Activated CD8-positive, alpha-beta memory T cell treated with anti-CD3 and anti-CD28 coated beads, Interleukin-2, amount 50 U/mL, for 1 hour (primary cell): ENCODE measurements at regions not wholly inside any gene's neighbourhood (a gene's known extent, or its start where the extent isn't known, plus 50 kb on each side); places are given as distances from the start of the nearest gene placed in this dataset.
"Not testable (repeated sequence)": the region's sequence is repeated elsewhere in the genome, so short reads cannot be mapped to it uniquely, and the experiment has no call there.

Experiments
- DNase-seq: peaks from one replicate; pipeline ENCODE4 v3.0.0-alpha.2; 2020; ENCODE audit errors: extremely low read depth

GRCh38 chr6:6975459-6976111, 132.2 kb upstream of the RREB1 start:
- DNase-seq = no peak

- DNase-seq = no peak
Observed at GRCh38 chr6:6976193-6976592, 131.6 kb upstream of the RREB1 start.

GRCh38 chr6:6978731-6979130, 129.0 kb upstream of the RREB1 start:
- DNase-seq = no peak

- no peak for DNase-seq
Observed at GRCh38 chr6:6980999-6981597, 126.7 kb upstream of the RREB1 start.

GRCh38 chr6:6981681-6982322, 126.0 kb upstream of the RREB1 start:
- no peak for DNase-seq

- DNase-seq = no peak
Observed at GRCh38 chr6:6982663-6983062, 125.1 kb upstream of the RREB1 start.

GRCh38 chr6:6984585-6985366, 123.0 kb upstream of the RREB1 start:
- DNase-seq = no peak

- no peak for DNase-seq
Observed at GRCh38 chr6:6986344-6986743, 121.4 kb upstream of the RREB1 start.

- DNase-seq = no peak
Observed at GRCh38 chr6:6987749-6988148, 120.0 kb upstream of the RREB1 start.

- not testable (repeated sequence) for DNase-seq
Observed at GRCh38 chr6:6990059-6990458, 117.7 kb upstream of the RREB1 start.

- no peak for DNase-seq
Observed at GRCh38 chr6:6993503-6994237, 114.1 kb upstream of the RREB1 start.

GRCh38 chr6:6994796-6995195, 113.0 kb upstream of the RREB1 start:
- DNase-seq = no peak

GRCh38 chr6:6995328-6995727, 112.4 kb upstream of the RREB1 start:
- no peak for DNase-seq

- DNase-seq = no peak
Observed at GRCh38 chr6:6996124-6996523, 111.6 kb upstream of the RREB1 start.

- no peak for DNase-seq
Observed at GRCh38 chr6:6997263-6998193, 110.2 kb upstream of the RREB1 start.

GRCh38 chr6:6998194-6998569, 109.6 kb upstream of the RREB1 start:
- DNase-seq = no peak

- DNase-seq = no peak
Observed at GRCh38 chr6:7000825-7001777, 106.7 kb upstream of the RREB1 start.

- no peak for DNase-seq
Observed at GRCh38 chr6:7003041-7003440, 104.7 kb upstream of the RREB1 start.

GRCh38 chr6:7004581-7005297, 103.0 kb upstream of the RREB1 start:
- DNase-seq = no peak
